ENCODE measurements at regions not wholly inside any gene's neighbourhood (a gene's known extent, or its start where the extent isn't known, plus 50 kb on each side); places are given as distances from the start of the nearest gene placed in this dataset.

- TF ChIP-seq CTCF (conservative IDR thresholded peaks at IDR 0.05; ENCODE audit: low read depth, low read length) (no peak), EZH2 (IDR thresholded peaks at IDR 0.05; ENCODE audit: borderline replicate concordance, low read depth, low read length, poor library complexity, severe bottlenecking) (no peak)
- ChIA-PET POLR2A (ENCODE audit: low non-redundant PET) (no interaction called here), CTCF (no interaction called here)
- Histone ChIP-seq H3K9me3 (ENCODE audit: low read depth, low read length, poor library complexity, severe bottlenecking) (no peaks in the 10 kb centered on the region), H3K27ac (ENCODE audit: low read depth, low read length, poor library complexity, severe bottlenecking) (no peak overlapping the region), H3K4me3 (ENCODE audit: low read depth, low read length, poor library complexity, severe bottlenecking) (no peak overlapping the region), H3K36me3 (ENCODE audit: insufficient read depth, low read length, poor library complexity, severe bottlenecking) (no peaks in the 10 kb centered on the region), H3K27me3 (replicated peaks; ENCODE audit: insufficient read depth, low read depth, low read length, poor library complexity) (no peaks in the 10 kb centered on the region), H3K4me1 (ENCODE audit: insufficient read depth, low read length, poor library complexity, severe bottlenecking) (no peaks in the 10 kb centered on the region)
- no TSS peak for BruUV-seq (replicated peaks)
- intact Hi-C loops (cut with micrococcal nuclease; ENCODE audit: unreplicated experiment), result no loop called here
- DNase-seq (ENCODE audit: low spot score), result no peak
Observed at GRCh38 chr2:128682266-128682665, 363.6 kb upstream of the HS6ST1 start.

GRCh38 chr2:128682729-128683284 lies 364.1 kb upstream of the HS6ST1 start:
- no peak for DNase-seq (ENCODE audit: low spot score)
- TF ChIP-seq CTCF (conservative IDR thresholded peaks at IDR 0.05; ENCODE audit: low read depth, low read length) (no peak), EZH2 (IDR thresholded peaks at IDR 0.05; ENCODE audit: borderline replicate concordance, low read depth, low read length, poor library complexity, severe bottlenecking) (no peak)
- no peaks in the 10 kb centered on the region for H3K27me3 ChIP-seq (replicated peaks; ENCODE audit: insufficient read depth, low read depth, low read length, poor library complexity)
- no peaks in the 10 kb centered on the region for H3K36me3 ChIP-seq (ENCODE audit: insufficient read depth, low read length, poor library complexity, severe bottlenecking)
- H3K4me3 ChIP-seq (ENCODE audit: low read depth, low read length, poor library complexity, severe bottlenecking), result no peak overlapping the region
- no peak overlapping the region for H3K27ac ChIP-seq (ENCODE audit: low read depth, low read length, poor library complexity, severe bottlenecking)
- no TSS peak for BruUV-seq (replicated peaks)
- CTCF ChIA-PET, result no interaction called here
- intact Hi-C loops (cut with micrococcal nuclease; ENCODE audit: unreplicated experiment), result no loop called here
- no peaks in the 10 kb centered on the region for H3K4me1 ChIP-seq (ENCODE audit: insufficient read depth, low read length, poor library complexity, severe bottlenecking)
- POLR2A ChIA-PET (ENCODE audit: low non-redundant PET), result no interaction called here
- H3K9me3 ChIP-seq (ENCODE audit: low read depth, low read length, poor library complexity, severe bottlenecking), result no peaks in the 10 kb centered on the region

GRCh38 chr2:128684523-128684922 lies 365.9 kb upstream of the HS6ST1 start:
- intact Hi-C loops (cut with micrococcal nuclease; ENCODE audit: unreplicated experiment), result no loop called here
- BruUV-seq (replicated peaks), result no TSS peak
- Histone ChIP-seq H3K27me3 (replicated peaks; ENCODE audit: insufficient read depth, low read depth, low read length, poor library complexity) (no peaks in the 10 kb centered on the region), H3K4me3 (ENCODE audit: low read depth, low read length, poor library complexity, severe bottlenecking) (no peak overlapping the region), H3K9me3 (ENCODE audit: low read depth, low read length, poor library complexity, severe bottlenecking) (no peaks in the 10 kb centered on the region), H3K36me3 (ENCODE audit: insufficient read depth, low read length, poor library complexity, severe bottlenecking) (no peaks in the 10 kb centered on the region), H3K27ac (ENCODE audit: low read depth, low read length, poor library complexity, severe bottlenecking) (no peak overlapping the region), H3K4me1 (ENCODE audit: insufficient read depth, low read length, poor library complexity, severe bottlenecking) (no peaks in the 10 kb centered on the region)
- no peak for DNase-seq (ENCODE audit: low spot score)
- ChIA-PET CTCF (no interaction called here), POLR2A (ENCODE audit: low non-redundant PET) (no interaction called here)
- TF ChIP-seq CTCF (conservative IDR thresholded peaks at IDR 0.05; ENCODE audit: low read depth, low read length), result no peak
- no peak for TF ChIP-seq EZH2 (IDR thresholded peaks at IDR 0.05; ENCODE audit: borderline replicate concordance, low read depth, low read length, poor library complexity, severe bottlenecking)

Measured in A673 (cell line).